ENCODE measurements at regions not wholly inside any gene's neighbourhood (a gene's known extent, or its start where the extent isn't known, plus 50 kb on each side); places are given as distances from the start of the nearest gene placed in this dataset.
A peak's percentile ranks its signal among the peaks of the same experiment; 100 is the strongest.

DNA sequence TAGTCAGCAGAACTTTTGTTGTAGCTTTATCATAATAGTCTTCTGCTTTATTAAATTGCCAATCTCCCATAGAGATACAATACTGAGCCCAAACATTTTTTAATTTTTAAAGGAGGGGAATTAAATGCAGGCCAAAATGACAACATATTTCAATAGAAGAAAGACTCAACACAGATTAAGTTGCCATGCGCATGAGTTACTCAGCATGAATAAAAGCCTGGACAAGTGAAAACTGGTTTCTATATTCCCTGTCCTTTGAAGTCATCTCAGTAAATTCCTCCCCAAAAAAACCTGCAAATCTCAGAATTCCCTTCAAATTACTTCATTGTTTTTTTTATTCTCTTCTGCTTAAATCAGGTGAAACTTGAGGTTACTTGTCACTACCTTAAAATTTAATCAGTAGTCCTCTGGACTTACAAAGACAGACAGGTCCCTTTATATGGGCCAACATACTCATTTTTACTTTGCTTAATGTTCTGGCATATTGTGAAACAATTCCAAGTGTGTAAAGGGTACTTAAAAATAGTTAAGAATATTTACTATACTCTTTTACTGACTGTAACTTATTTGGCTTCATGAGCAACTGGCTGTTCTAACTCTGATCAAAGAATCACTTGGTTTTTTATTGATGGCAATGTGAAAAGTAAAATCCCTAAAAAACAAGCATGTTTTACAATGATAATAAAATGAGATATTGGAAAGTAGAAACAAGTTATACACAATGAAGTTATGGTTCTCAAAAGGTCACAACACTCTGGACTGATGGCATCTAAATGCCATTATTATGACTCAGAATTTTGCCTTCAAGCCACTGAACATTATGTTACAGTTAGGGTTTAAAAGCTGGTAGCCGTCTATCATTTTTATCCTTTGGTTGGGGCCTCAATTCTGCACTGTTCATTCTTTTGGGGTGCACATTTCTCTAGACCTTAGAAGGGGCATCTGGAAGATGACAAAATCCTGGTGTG is 49.9 kb upstream of the COL21A1 start:
- H4K20me1 ChIP-seq (ENCODE audit: insufficient read depth), result no peaks in the 10 kb centered on the region
- in situ Hi-C loops (cut with MboI), result loop anchor here (25.0 kb wide), 1 partner anchor 860 kb away; no protein-coding TSS in a partner anchor

More for the DNA sequence above, 49.9 kb upstream of the COL21A1 start:
- Histone ChIP-seq H3K36me3 (ENCODE audit: low read depth) (no peaks in the 10 kb centered on the region), H3K4me3 (no peak overlapping the region), H3K9me3 (ENCODE audit: low read depth) (no peaks in the 10 kb centered on the region), H3K79me2 (ENCODE audit: insufficient read depth) (no peaks in the 10 kb centered on the region), H3K4me2 (ENCODE audit: unreplicated experiment) (peak overlapping the region; percentile 13), H3K9me2 (ENCODE audit: insufficient read depth) (no peaks in the 10 kb centered on the region), H3K27me3 (replicated peaks; ENCODE audit: insufficient read depth) (no peaks in the 10 kb centered on the region), H3K27ac (no peak overlapping the region), H2AFZ (no peak overlapping the region), H3K4me1 (ENCODE audit: insufficient read depth) (peaks cover 11% of the 10 kb centered on the region), H3K9ac (no peak overlapping the region), H3F3A (ENCODE audit: insufficient read depth) (no peaks in the 10 kb centered on the region)
- 72% methylated on average over 2 of the region's 2 CpGs for WGBS, 2 experiments (ENCODE audit: low coverage in 1 of 2, low lambda C conversion rate in 2 of 2, missing lambda C conversion rate in 2 of 2)
- peak; percentile 35 for DNase-seq
- TF ChIP-seq EZH2phosphoT487 (IDR thresholded peaks at IDR 0.05; ENCODE audit: insufficient read depth, low read depth) (no peak), EZH2 (IDR thresholded peaks at IDR 0.05; ENCODE audit: insufficient read depth, poor library complexity, severe bottlenecking) (no peak)
